Nephron (organoid): ENCODE measurements at regions not wholly inside any gene's neighbourhood (a gene's known extent, or its start where the extent isn't known, plus 50 kb on each side); places are given as distances from the start of the nearest gene placed in this dataset.

Source experiments
- H3K27ac Mint-ChIP-seq, 3 experiments: 2 replicates each; pipeline ENCODE4 v1.8.0; 2020; ENCODE audit warnings: mixed read lengths in 3 of 3, mild to moderate bottlenecking in 2 of 3, moderate library complexity in 1 of 3
- H3K27me3 Mint-ChIP-seq: 2 replicates; pipeline ENCODE4 v1.8.0; 2021; ENCODE audit warnings: low read depth, mild to moderate bottlenecking, moderate library complexity, mixed read lengths
- H3K36me3 Mint-ChIP-seq: 2 replicates; pipeline ENCODE4 v1.8.0; 2020; ENCODE audit warnings: low read depth, mixed read lengths
- H3K4me1 Mint-ChIP-seq: 2 replicates; pipeline ENCODE4 v1.8.0; 2020; ENCODE audit warnings: mixed read lengths
- H3K4me3 Mint-ChIP-seq, 3 experiments: 2 replicates each; pipeline ENCODE4 v1.8.0; 2020; ENCODE audit warnings: mild to moderate bottlenecking in 3 of 3, mixed read lengths in 3 of 3, moderate library complexity in 2 of 3
- H3K9me3 Mint-ChIP-seq: 2 replicates; pipeline ENCODE4 v1.8.0; 2020; ENCODE audit warnings: mixed read lengths
- TF ChIP-seq, protein P1 (sequence below), 3 experiments: fragments of 200-600 bp; sonication (generic); IDR thresholded peaks; one replicate each; pipeline ENCODE4 v1.5.0; 2021; ENCODE audit warnings: antibody characterized with exemption in 3 of 3; ENCODE audit not compliant: unreplicated experiment in 3 of 3

DNA sequence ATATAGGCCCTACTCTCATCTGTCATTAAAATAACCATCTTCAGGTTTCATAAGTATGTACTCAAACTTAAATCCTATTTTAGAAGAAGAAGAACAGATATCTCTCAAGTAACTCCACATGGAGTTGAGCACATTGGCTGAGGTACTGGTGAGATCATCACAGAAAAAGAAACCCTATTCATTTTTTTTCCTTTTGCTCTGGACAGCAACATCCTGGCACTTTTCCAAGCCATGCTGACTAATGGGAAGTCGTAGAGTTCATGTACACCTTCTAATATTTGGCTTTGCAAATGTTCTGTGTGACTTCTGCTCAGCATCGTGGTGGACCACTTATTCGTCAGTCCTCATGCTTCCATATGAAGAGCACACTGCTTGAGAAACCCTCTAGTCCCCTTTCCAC is 336.0 kb upstream of the KCNH8 start:
- TF ChIP-seq, protein P1, sequence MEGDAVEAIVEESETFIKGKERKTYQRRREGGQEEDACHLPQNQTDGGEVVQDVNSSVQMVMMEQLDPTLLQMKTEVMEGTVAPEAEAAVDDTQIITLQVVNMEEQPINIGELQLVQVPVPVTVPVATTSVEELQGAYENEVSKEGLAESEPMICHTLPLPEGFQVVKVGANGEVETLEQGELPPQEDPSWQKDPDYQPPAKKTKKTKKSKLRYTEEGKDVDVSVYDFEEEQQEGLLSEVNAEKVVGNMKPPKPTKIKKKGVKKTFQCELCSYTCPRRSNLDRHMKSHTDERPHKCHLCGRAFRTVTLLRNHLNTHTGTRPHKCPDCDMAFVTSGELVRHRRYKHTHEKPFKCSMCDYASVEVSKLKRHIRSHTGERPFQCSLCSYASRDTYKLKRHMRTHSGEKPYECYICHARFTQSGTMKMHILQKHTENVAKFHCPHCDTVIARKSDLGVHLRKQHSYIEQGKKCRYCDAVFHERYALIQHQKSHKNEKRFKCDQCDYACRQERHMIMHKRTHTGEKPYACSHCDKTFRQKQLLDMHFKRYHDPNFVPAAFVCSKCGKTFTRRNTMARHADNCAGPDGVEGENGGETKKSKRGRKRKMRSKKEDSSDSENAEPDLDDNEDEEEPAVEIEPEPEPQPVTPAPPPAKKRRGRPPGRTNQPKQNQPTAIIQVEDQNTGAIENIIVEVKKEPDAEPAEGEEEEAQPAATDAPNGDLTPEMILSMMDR (IDR thresholded peaks at IDR 0.05; ENCODE audit: unreplicated experiment in 3 of 3), result no peak
- no peaks in the 10 kb centered on the region for H3K4me1 Mint-ChIP-seq
- H3K27ac Mint-ChIP-seq, result no peak overlapping the region
- H3K27me3 Mint-ChIP-seq, result no peaks in the 10 kb centered on the region
- H3K4me3 Mint-ChIP-seq, result no peak overlapping the region
- no peaks in the 10 kb centered on the region for H3K9me3 Mint-ChIP-seq
- no peaks in the 10 kb centered on the region for H3K36me3 Mint-ChIP-seq

DNA sequence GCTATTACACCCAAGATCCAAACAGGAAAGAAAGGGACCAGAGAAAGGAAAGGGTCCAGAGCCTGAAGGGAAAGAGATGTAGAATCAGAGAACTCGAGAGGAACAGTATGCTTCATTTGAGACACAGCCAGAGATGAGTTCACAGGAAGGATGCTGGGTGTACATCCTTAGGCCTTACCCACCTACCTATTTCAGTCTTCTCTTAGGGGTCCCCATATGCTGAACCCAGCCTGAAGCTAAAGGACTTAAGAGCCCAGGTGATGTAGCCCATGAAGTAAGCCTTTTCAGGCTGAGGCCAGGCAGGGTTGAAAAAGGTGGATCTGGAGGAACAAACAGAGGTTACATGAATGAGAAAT is 338.0 kb upstream of the KCNH8 start:
- Mint-ChIP-seq H3K36me3 (no peaks in the 10 kb centered on the region), H3K9me3 (no peaks in the 10 kb centered on the region), H3K4me3 (no peak overlapping the region), H3K27me3 (no peaks in the 10 kb centered on the region), H3K27ac (no peak overlapping the region), H3K4me1 (no peaks in the 10 kb centered on the region)
- TF ChIP-seq, protein P1 (IDR thresholded peaks at IDR 0.05; ENCODE audit: unreplicated experiment in 3 of 3), result no peak

DNA sequence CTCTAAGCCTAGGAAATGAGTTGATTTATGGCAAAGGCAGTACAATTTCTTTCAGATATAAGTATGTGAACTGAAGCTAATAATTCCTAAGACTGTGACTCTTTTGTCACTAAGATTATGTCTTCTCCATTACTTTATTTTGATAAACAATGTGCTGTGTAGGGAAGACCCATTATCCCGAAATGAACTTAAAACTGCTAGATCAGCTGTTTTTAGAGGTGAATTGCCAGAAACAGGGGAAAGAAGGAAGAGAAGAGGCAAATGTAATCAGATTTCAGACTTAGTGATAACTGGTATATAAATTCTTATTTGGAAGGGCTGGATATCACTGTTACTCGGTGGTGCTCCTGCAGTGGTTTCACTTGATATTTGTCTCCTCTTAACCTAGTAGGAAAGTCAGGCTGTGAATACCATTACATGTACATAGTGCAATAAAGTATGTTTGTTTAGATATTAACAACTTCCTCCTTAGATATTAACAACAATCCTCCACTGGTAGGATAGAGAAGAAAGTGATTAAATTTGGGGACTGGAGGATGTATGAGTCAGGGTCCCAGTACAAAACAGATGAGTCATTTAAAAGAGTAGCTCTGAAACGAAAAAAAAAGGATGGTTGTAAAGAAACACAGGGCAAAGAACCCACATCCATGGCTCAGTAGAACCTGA is 338.5 kb upstream of the KCNH8 start:
- H3K27me3 Mint-ChIP-seq, result no peaks in the 10 kb centered on the region
- no peak overlapping the region for H3K27ac Mint-ChIP-seq

GRCh38 chr3:18808429-18808828 is 339.9 kb upstream of the KCNH8 start:
- Mint-ChIP-seq H3K27ac (no peak overlapping the region), H3K4me1 (no peaks in the 10 kb centered on the region), H3K4me3 (no peak overlapping the region), H3K36me3 (no peaks in the 10 kb centered on the region), H3K9me3 (no peaks in the 10 kb centered on the region), H3K27me3 (no peaks in the 10 kb centered on the region)
- TF ChIP-seq, protein P1 (IDR thresholded peaks at IDR 0.05; ENCODE audit: unreplicated experiment in 3 of 3), result no peak

More for the DNA sequence above, 338.5 kb upstream of the KCNH8 start:
- Mint-ChIP-seq H3K36me3 (no peaks in the 10 kb centered on the region), H3K9me3 (no peaks in the 10 kb centered on the region), H3K4me1 (no peaks in the 10 kb centered on the region), H3K4me3 (no peak overlapping the region)
- TF ChIP-seq, protein P1 (IDR thresholded peaks at IDR 0.05; ENCODE audit: unreplicated experiment in 3 of 3), result no peak

DNA sequence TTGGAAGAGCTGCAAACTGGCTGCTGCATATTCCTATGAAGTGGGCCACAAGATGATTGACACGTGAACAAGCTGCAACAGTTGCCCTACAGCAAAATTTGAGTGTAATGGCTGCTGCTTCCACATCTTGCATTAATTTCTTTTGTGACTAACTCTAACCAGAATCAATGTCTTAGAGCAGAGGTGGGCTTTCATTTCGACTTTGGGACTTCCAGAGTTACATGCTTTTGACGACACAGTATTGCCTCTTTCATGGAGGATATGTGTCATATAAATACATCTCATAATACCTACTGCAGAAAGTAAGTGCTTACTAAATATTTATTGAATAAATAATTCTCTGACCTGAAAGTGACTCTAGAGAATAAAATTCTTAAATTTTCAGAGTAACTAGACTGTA is 340.7 kb upstream of the KCNH8 start:
- no peaks in the 10 kb centered on the region for H3K9me3 Mint-ChIP-seq

GRCh38 chr3:18806633-18807032 is 341.7 kb upstream of the KCNH8 start:
- Mint-ChIP-seq H3K4me1 (no peaks in the 10 kb centered on the region), H3K9me3 (no peaks in the 10 kb centered on the region)
- TF ChIP-seq, protein P1 (IDR thresholded peaks at IDR 0.05; ENCODE audit: unreplicated experiment in 3 of 3), result no peak

More for the DNA sequence above, 340.7 kb upstream of the KCNH8 start:
- Mint-ChIP-seq H3K36me3 (no peaks in the 10 kb centered on the region), H3K4me1 (no peaks in the 10 kb centered on the region), H3K27ac (no peak overlapping the region), H3K27me3 (no peaks in the 10 kb centered on the region), H3K4me3 (no peak overlapping the region)
- TF ChIP-seq, protein P1 (IDR thresholded peaks at IDR 0.05; ENCODE audit: unreplicated experiment in 3 of 3), result no peak

More at GRCh38 chr3:18806633-18807032, 341.7 kb upstream of the KCNH8 start:
- Mint-ChIP-seq H3K36me3 (no peaks in the 10 kb centered on the region), H3K4me3 (no peak overlapping the region), H3K27ac (no peak overlapping the region), H3K27me3 (no peaks in the 10 kb centered on the region)
